ENCODE measurements at regions not wholly inside any gene's neighbourhood (a gene's known extent, or its start where the extent isn't known, plus 50 kb on each side); places are given as distances from the start of the nearest gene placed in this dataset.

DNA sequence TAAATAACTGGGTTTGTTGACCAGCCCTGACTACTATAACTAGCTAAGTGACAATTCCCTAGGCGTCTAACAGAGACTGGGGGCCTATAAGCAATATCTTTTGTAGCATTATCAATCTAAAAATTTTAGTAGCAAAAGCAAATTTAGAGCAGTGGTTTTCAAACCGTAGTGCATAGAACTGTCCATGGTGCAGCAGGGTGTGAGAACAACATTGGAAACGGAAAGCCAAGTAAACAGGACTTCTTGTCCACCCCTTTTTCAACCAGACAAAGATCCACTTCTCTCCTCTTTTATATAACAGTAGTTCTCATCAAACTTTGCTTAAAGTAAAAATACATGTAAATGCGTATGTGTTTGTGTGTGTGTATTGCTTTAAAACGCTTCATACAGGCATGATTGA is 1099.1 kb upstream of the ATXN8OS start:
- no peaks in the 10 kb centered on the region for H4K20me1 ChIP-seq (ENCODE audit: low read depth, low read length)
- no peak overlapping the region for H3K9ac ChIP-seq (ENCODE audit: low read length)
- no peak overlapping the region for H2AFZ ChIP-seq (ENCODE audit: low read depth, low read length, severe bottlenecking)
- no peak overlapping the region for H3K4me3 ChIP-seq (ENCODE audit: insufficient read depth, low read length, poor library complexity, severe bottlenecking)
- H3K4me2 ChIP-seq (ENCODE audit: low read depth, low read length, poor library complexity, severe bottlenecking), result no peak overlapping the region
- TF ChIP-seq CTCF (IDR thresholded peaks at IDR 0.05; ENCODE audit: insufficient read depth, low read length, poor library complexity, severe bottlenecking) (no peak), EZH2phosphoT487 (conservative IDR thresholded peaks at IDR 0.05; ENCODE audit: low read length) (no peak)
- H3K79me2 ChIP-seq (ENCODE audit: insufficient read depth, low read length), result no peaks in the 10 kb centered on the region
- H3K9me2 ChIP-seq (replicated peaks; ENCODE audit: insufficient read depth, low read length), result no peaks in the 10 kb centered on the region
- no peak overlapping the region for H3K27ac ChIP-seq (ENCODE audit: low read depth, low read length)
- no peaks in the 10 kb centered on the region for H3F3A ChIP-seq (ENCODE audit: insufficient read depth)
- no peaks in the 10 kb centered on the region for H3K36me3 ChIP-seq (ENCODE audit: low read length)
- no peaks in the 10 kb centered on the region for H3K27me3 ChIP-seq (ENCODE audit: low read length)
- no peaks in the 10 kb centered on the region for H3K9me3 ChIP-seq (ENCODE audit: insufficient read depth, low read length)

- H4K20me1 ChIP-seq (ENCODE audit: low read depth, low read length), result no peaks in the 10 kb centered on the region
- no peak overlapping the region for H3K27ac ChIP-seq (ENCODE audit: low read depth, low read length)
- H3K27me3 ChIP-seq (ENCODE audit: low read length), result no peaks in the 10 kb centered on the region
- no peak overlapping the region for H3K9ac ChIP-seq (ENCODE audit: low read length)
- no peaks in the 10 kb centered on the region for H3F3A ChIP-seq (ENCODE audit: insufficient read depth)
- H3K4me2 ChIP-seq (ENCODE audit: low read depth, low read length, poor library complexity, severe bottlenecking), result no peak overlapping the region
- TF ChIP-seq CTCF (IDR thresholded peaks at IDR 0.05; ENCODE audit: insufficient read depth, low read length, poor library complexity, severe bottlenecking) (no peak), EZH2phosphoT487 (conservative IDR thresholded peaks at IDR 0.05; ENCODE audit: low read length) (no peak)
- no peaks in the 10 kb centered on the region for H3K9me2 ChIP-seq (replicated peaks; ENCODE audit: insufficient read depth, low read length)
- peaks cover 17% of the 10 kb centered on the region; the same call in 1 of the 2 replicates for H3K9me3 ChIP-seq (ENCODE audit: insufficient read depth, low read length)
- no peak overlapping the region for H2AFZ ChIP-seq (ENCODE audit: low read depth, low read length, severe bottlenecking)
- no peak overlapping the region for H3K4me3 ChIP-seq (ENCODE audit: insufficient read depth, low read length, poor library complexity, severe bottlenecking)
- no peaks in the 10 kb centered on the region for H3K79me2 ChIP-seq (ENCODE audit: insufficient read depth, low read length)
- H3K36me3 ChIP-seq (ENCODE audit: low read length), result no peaks in the 10 kb centered on the region
These were observed 1109.6 kb upstream of the ATXN8OS start for GRCh38 chr13:68998056-68998455.

DNA sequence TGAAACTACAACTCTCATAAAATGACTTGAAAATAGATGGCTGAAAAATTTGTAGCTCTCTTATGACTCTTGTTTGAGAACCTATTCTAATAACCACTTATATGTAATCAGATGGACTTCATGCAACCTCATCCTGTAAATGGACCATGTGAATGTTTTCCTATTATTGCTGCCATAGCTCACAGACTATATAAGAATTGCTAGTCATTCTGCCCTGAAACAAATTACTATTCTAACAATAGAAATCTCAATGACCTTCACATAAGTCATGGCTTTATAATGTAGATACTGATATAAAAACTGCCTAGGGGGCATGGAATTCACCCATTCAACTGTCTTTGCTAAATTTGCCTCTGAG is 1111.0 kb upstream of the ATXN8OS start:
- H3K9me2 ChIP-seq (replicated peaks; ENCODE audit: insufficient read depth, low read length), result no peaks in the 10 kb centered on the region
- no peaks in the 10 kb centered on the region for H3K27me3 ChIP-seq (ENCODE audit: low read length)
- H2AFZ ChIP-seq (ENCODE audit: low read depth, low read length, severe bottlenecking), result no peak overlapping the region
- H3K4me2 ChIP-seq (ENCODE audit: low read depth, low read length, poor library complexity, severe bottlenecking), result no peak overlapping the region
- H3K9ac ChIP-seq (ENCODE audit: low read length), result no peak overlapping the region
- H3K36me3 ChIP-seq (ENCODE audit: low read length), result no peaks in the 10 kb centered on the region
- H3K4me3 ChIP-seq (ENCODE audit: insufficient read depth, low read length, poor library complexity, severe bottlenecking), result no peak overlapping the region
- H3K27ac ChIP-seq (ENCODE audit: low read depth, low read length), result no peak overlapping the region
- TF ChIP-seq EZH2phosphoT487 (conservative IDR thresholded peaks at IDR 0.05; ENCODE audit: low read length) (no peak), CTCF (IDR thresholded peaks at IDR 0.05; ENCODE audit: insufficient read depth, low read length, poor library complexity, severe bottlenecking) (no peak)
- H3K79me2 ChIP-seq (ENCODE audit: insufficient read depth, low read length), result no peaks in the 10 kb centered on the region
- no peaks in the 10 kb centered on the region for H4K20me1 ChIP-seq (ENCODE audit: low read depth, low read length)
- H3K9me3 ChIP-seq (ENCODE audit: insufficient read depth, low read length), result peaks cover 14% of the 10 kb centered on the region; the same call in 1 of the 2 replicates
- no peaks in the 10 kb centered on the region for H3F3A ChIP-seq (ENCODE audit: insufficient read depth)
